Omental fat pad (tissue), 3 donors: ENCODE measurements at regions not wholly inside any gene's neighbourhood (a gene's known extent, or its start where the extent isn't known, plus 50 kb on each side); places are given as distances from the start of the nearest gene placed in this dataset.

Experiments used
- ATAC-seq: fragments of 150-250 bp; one replicate; pipeline ENCODE4 v1.9.1; 2016; ENCODE audit warnings: mild to moderate bottlenecking, moderate library complexity; ENCODE audit not compliant: low FRiP score
- DNase-seq: peaks from one replicate; pipeline ENCODE4 v3.0.0-alpha.2; 2019; ENCODE audit warnings: low spot score
- TF ChIP-seq, protein P1 (sequence below), 3 donors: fragments of 450-650 bp; IDR thresholded peaks; one replicate each; pipeline ENCODE4 v1.5.1; 2016 to 2017; ENCODE audit warnings: antibody characterized with exemption in 3 of 3, mild to moderate bottlenecking in 3 of 3, moderate library complexity in 2 of 3

DNA sequence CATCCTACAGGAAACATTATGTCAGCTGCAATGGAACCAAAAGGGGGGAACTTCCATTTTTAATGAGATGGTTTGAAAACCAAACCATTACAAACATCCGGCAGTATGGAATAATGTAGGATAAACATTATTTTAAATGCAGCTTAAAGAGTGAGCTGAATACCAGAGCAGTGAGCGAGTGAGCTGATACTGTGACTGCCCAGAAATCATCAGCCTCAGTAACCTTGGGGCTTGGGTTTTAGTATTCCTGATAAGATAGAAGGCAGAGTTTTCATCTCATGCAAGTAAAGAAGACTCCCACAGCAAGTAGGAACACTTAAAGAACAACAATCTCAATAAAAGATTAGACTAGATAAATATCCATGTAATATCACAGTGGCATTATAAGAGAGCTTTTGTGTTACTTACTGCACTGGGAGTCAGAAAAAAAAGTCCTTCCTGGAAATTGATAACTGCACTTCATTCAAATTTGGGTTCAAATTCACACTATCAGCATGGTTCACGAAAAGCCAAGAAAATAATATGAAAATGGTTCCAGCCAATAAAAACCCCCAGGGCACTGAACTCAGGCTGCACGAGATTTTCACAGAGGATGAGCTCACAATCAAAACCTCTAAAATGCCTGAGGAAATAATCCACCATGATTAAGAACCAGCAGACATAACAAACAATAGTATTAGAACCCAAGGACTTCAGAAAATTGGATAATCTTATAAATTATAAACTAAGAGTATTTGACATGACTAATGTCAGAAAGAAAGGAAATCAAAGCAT, 115.7 kb downstream of the MTPAP start:
- no peak for DNase-seq
- TF ChIP-seq, protein P1, sequence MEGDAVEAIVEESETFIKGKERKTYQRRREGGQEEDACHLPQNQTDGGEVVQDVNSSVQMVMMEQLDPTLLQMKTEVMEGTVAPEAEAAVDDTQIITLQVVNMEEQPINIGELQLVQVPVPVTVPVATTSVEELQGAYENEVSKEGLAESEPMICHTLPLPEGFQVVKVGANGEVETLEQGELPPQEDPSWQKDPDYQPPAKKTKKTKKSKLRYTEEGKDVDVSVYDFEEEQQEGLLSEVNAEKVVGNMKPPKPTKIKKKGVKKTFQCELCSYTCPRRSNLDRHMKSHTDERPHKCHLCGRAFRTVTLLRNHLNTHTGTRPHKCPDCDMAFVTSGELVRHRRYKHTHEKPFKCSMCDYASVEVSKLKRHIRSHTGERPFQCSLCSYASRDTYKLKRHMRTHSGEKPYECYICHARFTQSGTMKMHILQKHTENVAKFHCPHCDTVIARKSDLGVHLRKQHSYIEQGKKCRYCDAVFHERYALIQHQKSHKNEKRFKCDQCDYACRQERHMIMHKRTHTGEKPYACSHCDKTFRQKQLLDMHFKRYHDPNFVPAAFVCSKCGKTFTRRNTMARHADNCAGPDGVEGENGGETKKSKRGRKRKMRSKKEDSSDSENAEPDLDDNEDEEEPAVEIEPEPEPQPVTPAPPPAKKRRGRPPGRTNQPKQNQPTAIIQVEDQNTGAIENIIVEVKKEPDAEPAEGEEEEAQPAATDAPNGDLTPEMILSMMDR (IDR thresholded peaks at IDR 0.05), result no peak
- no peak for ATAC-seq

DNA sequence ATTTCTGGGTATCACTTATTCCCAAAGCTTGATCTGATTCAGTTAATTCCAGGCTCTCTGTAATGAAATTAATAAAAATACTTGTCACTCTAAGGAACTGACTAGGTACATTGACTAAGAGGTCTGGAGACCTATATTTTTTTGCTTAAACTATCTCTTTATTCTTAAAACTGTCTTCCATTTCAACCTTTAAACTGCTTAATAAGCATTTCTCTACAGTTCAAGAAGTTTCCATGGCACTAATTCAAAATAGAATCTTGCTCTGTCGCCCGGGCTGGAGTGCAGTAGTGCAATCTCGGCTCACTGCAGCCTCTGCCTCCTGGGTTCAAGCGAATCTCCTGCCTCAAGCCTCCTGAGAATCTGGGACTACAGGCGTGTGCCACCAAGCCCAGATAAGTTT, 117.4 kb downstream of the MTPAP start:
- DNase-seq (no peak), ATAC-seq (no peak)
- TF ChIP-seq, protein P1 (IDR thresholded peaks at IDR 0.05), result no peak

DNA sequence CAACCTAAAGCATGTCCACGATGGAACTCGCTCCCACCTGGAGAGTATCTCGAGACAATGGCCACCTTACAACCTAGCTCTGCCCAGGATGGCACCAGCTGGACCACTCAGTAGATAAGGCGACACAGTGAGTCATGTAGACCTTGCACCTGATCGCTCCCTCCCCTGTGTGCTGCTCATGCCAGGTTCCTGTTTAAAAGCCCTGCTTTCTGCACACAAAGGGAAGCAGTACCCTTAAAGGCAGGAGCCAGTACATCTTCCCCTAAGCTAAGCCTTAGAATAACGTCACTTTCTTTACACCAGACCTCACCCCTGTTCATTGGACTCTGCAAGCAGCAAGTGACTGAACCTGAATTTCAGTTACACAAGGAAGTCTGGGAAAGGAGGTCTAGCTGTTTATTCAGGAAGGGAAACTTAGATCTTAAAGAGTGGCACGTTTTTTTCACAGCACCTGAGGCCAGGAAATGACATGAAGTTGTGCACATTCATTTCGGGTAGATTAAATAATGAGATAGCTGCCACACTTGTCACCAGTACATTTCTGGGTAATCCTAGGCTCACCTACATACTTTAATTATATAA, 117.9 kb downstream of the MTPAP start:
- TF ChIP-seq, protein P1 (IDR thresholded peaks at IDR 0.05), result no peak
- ATAC-seq (no peak), DNase-seq (no peak)

DNA sequence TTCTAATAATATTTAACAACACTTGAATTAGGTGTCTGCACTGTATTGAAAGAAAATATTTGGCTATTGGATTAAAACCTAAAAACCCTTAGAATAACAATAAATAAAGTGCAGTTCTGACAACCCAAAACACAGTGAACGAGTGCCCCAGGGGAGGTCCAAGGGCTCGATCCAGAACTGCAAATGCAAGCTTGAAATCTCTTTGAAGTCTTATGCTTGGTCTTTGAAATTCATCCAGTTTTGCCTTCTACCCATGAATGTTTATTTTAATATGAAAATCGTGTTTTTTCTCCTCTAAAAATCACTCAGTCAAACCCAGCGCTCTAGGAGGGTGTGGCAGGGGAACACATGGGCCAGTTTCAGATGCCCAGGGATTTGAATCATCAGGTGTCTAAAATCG, 119.5 kb downstream of the MTPAP start:
- no peak for DNase-seq
- no peak for ATAC-seq
- TF ChIP-seq, protein P1 (IDR thresholded peaks at IDR 0.05), result no peak

DNA sequence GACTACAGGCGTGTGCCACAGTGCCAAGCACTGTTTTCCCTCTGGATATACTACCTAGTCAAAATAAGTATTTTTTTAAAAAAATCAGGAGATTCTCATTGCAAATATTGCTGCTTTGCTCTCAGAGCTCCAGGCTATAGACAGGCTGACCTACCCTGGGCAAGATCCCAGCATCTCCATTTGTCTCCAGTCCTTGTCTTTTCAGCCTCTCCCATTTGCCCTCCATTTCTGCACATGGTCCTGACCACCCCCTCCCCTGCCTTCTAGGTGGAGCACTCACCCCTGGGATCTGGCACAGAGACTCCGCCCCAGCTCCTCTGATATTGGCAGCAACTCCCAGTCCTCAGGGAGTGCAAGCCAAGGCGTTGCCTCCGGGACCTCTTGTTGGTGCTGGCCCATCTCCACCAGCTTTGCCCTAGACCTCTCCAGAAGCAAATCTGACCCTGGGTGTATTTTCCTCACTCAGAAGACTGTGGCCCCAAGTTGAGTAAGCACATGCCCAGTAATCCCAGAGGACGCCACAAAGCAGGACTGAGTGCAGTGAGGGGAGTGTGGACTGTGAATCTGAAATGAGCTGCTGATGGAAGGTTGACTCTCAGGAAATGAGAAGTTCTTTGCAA, 120.6 kb downstream of the MTPAP start:
- ATAC-seq, result no peak

DNA sequence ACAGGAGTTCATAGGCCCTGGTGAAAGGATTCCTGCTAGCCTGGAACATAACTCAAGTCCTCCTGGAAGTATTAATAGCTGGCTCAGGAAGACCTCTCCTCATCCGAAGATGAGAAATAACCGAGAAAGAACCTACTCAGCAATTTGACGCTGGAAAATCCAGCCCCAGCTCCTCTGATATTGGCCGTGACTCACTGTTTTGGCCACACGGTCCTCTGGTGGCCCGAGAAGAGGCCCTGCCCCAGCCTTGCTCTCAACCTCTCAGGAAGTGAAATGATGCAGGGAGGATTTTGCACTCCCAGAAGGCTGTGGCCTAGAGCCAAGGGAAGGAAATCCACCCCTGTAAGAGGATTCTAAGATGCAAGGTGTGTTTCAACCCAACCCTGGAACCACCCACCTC, 121.6 kb downstream of the MTPAP start:
- TF ChIP-seq, protein P1 (IDR thresholded peaks at IDR 0.05), result no peak
- DNase-seq (no peak), ATAC-seq (no peak)

More for the DNA sequence above, 120.6 kb downstream of the MTPAP start:
- TF ChIP-seq, protein P1 (IDR thresholded peaks at IDR 0.05), result no peak
- DNase-seq, result no peak
